ENCODE measurements at regions not wholly inside any gene's neighbourhood (a gene's known extent, or its start where the extent isn't known, plus 50 kb on each side); places are given as distances from the start of the nearest gene placed in this dataset.

GRCh38 chr5:52409835-52410234 is 377.9 kb upstream of the ITGA1 start:
- no peaks in the 10 kb centered on the region for H3K27me3 Mint-ChIP-seq (ENCODE audit: low read depth, poor library complexity)

GRCh38 chr5:52419357-52419756 is 368.4 kb upstream of the ITGA1 start:
- no peak overlapping the region for H3K27ac Mint-ChIP-seq
- H3K4me3 Mint-ChIP-seq = no peak overlapping the region
- no peaks in the 10 kb centered on the region for H3K36me3 Mint-ChIP-seq (ENCODE audit: low read depth)

More at GRCh38 chr5:52409835-52410234, 377.9 kb upstream of the ITGA1 start:
- Mint-ChIP-seq H3K4me3 (no peak overlapping the region), H3K27ac (no peak overlapping the region), H3K9me3 (no peaks in the 10 kb centered on the region), H3K36me3 (ENCODE audit: low read depth) (no peaks in the 10 kb centered on the region), H3K4me1 (no peaks in the 10 kb centered on the region)
- DNase-seq = no peak
- TF ChIP-seq CTCF (IDR thresholded peaks at IDR 0.05) = no peak

GRCh38 chr5:52427615-52428014 is 360.1 kb upstream of the ITGA1 start:
- no peak for TF ChIP-seq CTCF (IDR thresholded peaks at IDR 0.05)
- H3K27ac Mint-ChIP-seq = no peak overlapping the region

More at GRCh38 chr5:52419357-52419756, 368.4 kb upstream of the ITGA1 start:
- no peak for TF ChIP-seq CTCF (IDR thresholded peaks at IDR 0.05)
- Mint-ChIP-seq H3K27me3 (ENCODE audit: low read depth, poor library complexity) (peaks cover 7% of the 10 kb centered on the region), H3K4me1 (no peaks in the 10 kb centered on the region), H3K9me3 (no peaks in the 10 kb centered on the region)
- no peak for DNase-seq

GRCh38 chr5:52428977-52429489 is 358.7 kb upstream of the ITGA1 start:
- Mint-ChIP-seq H3K4me1 (no peaks in the 10 kb centered on the region), H3K36me3 (ENCODE audit: low read depth) (no peaks in the 10 kb centered on the region), H3K9me3 (peaks cover 5% of the 10 kb centered on the region), H3K27me3 (ENCODE audit: low read depth, poor library complexity) (no peaks in the 10 kb centered on the region), H3K27ac (no peak overlapping the region), H3K4me3 (no peak overlapping the region)
- DNase-seq = no peak
- TF ChIP-seq CTCF (IDR thresholded peaks at IDR 0.05) = no peak

More at GRCh38 chr5:52427615-52428014, 360.1 kb upstream of the ITGA1 start:
- no peak overlapping the region for H3K4me3 Mint-ChIP-seq
- H3K9me3 Mint-ChIP-seq = peaks cover 5% of the 10 kb centered on the region
- DNase-seq = no peak
- H3K36me3 Mint-ChIP-seq (ENCODE audit: low read depth) = no peaks in the 10 kb centered on the region
- H3K4me1 Mint-ChIP-seq = no peaks in the 10 kb centered on the region
- peaks cover 2% of the 10 kb centered on the region for H3K27me3 Mint-ChIP-seq (ENCODE audit: low read depth, poor library complexity)

- no peak for DNase-seq
- no peaks in the 10 kb centered on the region for H3K9me3 Mint-ChIP-seq
- H3K36me3 Mint-ChIP-seq (ENCODE audit: low read depth) = no peaks in the 10 kb centered on the region
- no peak for TF ChIP-seq CTCF (IDR thresholded peaks at IDR 0.05)
- H3K4me1 Mint-ChIP-seq = peaks cover under 1% of the 10 kb centered on the region
- no peak overlapping the region for H3K27ac Mint-ChIP-seq
- H3K4me3 Mint-ChIP-seq = no peak overlapping the region
- H3K27me3 Mint-ChIP-seq (ENCODE audit: low read depth, poor library complexity) = peaks cover 3% of the 10 kb centered on the region
Measured at GRCh38 chr5:52441768-52442167, 345.9 kb upstream of the ITGA1 start.

- no peak for DNase-seq
- H3K4me3 Mint-ChIP-seq = no peak overlapping the region
- no peaks in the 10 kb centered on the region for H3K36me3 Mint-ChIP-seq (ENCODE audit: low read depth)
- H3K9me3 Mint-ChIP-seq = no peaks in the 10 kb centered on the region
- H3K4me1 Mint-ChIP-seq = peaks cover 14% of the 10 kb centered on the region
- TF ChIP-seq CTCF (IDR thresholded peaks at IDR 0.05) = no peak
- H3K27me3 Mint-ChIP-seq (ENCODE audit: low read depth, poor library complexity) = peaks cover 3% of the 10 kb centered on the region
- no peak overlapping the region for H3K27ac Mint-ChIP-seq
Measured at GRCh38 chr5:52443187-52443586, 344.5 kb upstream of the ITGA1 start.
